Islet precursor cell (in vitro differentiated cells): ENCODE measurements at regions not wholly inside any gene's neighbourhood (a gene's known extent, or its start where the extent isn't known, plus 50 kb on each side); places are given as distances from the start of the nearest gene placed in this dataset.

ENCODE experiments used
- DNase-seq: peaks from one replicate; pipeline ENCODE4 v3.0.0-alpha.2; 2018

GRCh38 chr2:173590276-173590861 is 235.7 kb downstream of the CDCA7 start:
- peak; percentile 66 for DNase-seq

GRCh38 chr2:173593109-173593508 is 238.4 kb downstream of the CDCA7 start:
- no peak for DNase-seq

GRCh38 chr2:173596244-173596643 is 241.6 kb downstream of the CDCA7 start:
- no peak for DNase-seq

GRCh38 chr2:173598525-173598924 is 243.9 kb downstream of the CDCA7 start:
- no peak for DNase-seq

- DNase-seq, result no peak
Measured at GRCh38 chr2:173599821-173600359, 245.2 kb downstream of the CDCA7 start.

- DNase-seq, result no peak
Measured at GRCh38 chr2:173602153-173602795, 247.6 kb downstream of the CDCA7 start.

- no peak for DNase-seq
Measured at GRCh38 chr2:173605994-173606393, 251.3 kb downstream of the CDCA7 start.

GRCh38 chr2:173606619-173607248 is 252.1 kb downstream of the CDCA7 start:
- DNase-seq, result no peak

- DNase-seq, result no peak
Measured at GRCh38 chr2:173607606-173608311, 253.1 kb downstream of the CDCA7 start.

GRCh38 chr2:173611121-173611520 is 256.4 kb downstream of the CDCA7 start:
- DNase-seq, result no peak

GRCh38 chr2:173612354-173612753 is 257.7 kb downstream of the CDCA7 start:
- DNase-seq, result no peak

- no peak for DNase-seq
Measured at GRCh38 chr2:173613386-173613785, 258.7 kb downstream of the CDCA7 start.

- DNase-seq, result no peak
Measured at GRCh38 chr2:173614265-173614930, 259.7 kb downstream of the CDCA7 start.

GRCh38 chr2:173623438-173624319 is 269.0 kb downstream of the CDCA7 start:
- no peak for DNase-seq

GRCh38 chr2:173625315-173625714 is 270.6 kb downstream of the CDCA7 start:
- DNase-seq, result no peak

GRCh38 chr2:173629076-173629475 is 274.4 kb downstream of the CDCA7 start:
- DNase-seq, result no peak

GRCh38 chr2:173630425-173631126 is 275.9 kb downstream of the CDCA7 start:
- no peak for DNase-seq

- DNase-seq, result no peak
Measured at GRCh38 chr2:173631127-173631460, 276.4 kb downstream of the CDCA7 start.

- DNase-seq, result no peak
Measured at GRCh38 chr2:173644146-173644545, 289.5 kb downstream of the CDCA7 start.

- DNase-seq, result no peak
Measured at GRCh38 chr2:173647681-173648311, 293.1 kb downstream of the CDCA7 start.

GRCh38 chr2:173648816-173649215 is 294.1 kb downstream of the CDCA7 start:
- no peak for DNase-seq
